NCI-H1436 (cell line): ENCODE measurements at regions not wholly inside any gene's neighbourhood (a gene's known extent, or its start where the extent isn't known, plus 50 kb on each side); places are given as distances from the start of the nearest gene placed in this dataset.

ENCODE experiments used
- DNase-seq: peaks from one replicate; lab custom pipeline; 2025; lab: John Stamatoyannopoulos, UW

DNA sequence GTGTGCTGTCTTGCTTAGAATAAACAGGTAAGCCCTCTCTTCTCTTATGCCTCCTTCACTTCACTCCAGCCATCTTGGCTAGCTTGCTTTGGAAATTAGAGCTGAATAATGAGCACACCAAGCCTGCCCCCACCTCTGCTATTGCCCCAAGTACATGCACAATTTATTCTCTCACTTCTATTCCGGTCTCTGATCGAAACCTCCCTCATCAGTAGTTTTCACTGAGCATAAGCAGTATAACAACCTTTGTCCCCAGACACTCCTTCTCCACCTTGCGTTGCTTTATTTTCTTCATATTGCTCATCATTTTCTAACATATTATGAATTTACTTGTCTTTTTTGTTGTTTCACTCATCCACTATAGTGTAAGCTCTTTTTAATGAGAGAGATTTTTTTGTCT lies 253.4 kb downstream of the GXYLT1 start:
- no peak for DNase-seq

DNA sequence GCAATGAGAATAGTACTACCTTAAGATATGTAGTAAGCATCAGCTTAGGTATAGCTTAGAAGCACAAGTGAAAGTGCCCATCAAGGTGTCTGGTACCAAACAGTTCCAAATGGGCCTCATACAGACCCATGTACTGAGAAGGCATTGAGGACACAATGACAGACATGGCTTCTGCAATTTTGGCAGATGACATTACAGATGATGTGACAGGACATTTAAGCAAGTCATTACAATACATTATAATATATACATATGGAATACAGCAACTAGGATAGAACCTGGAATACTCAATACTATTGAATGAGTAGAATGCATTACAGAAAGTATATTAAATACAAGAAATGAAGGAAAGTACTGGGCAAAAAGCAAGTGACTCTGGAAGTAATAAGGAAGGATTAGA lies 256.4 kb downstream of the GXYLT1 start:
- DNase-seq = no peak

DNA sequence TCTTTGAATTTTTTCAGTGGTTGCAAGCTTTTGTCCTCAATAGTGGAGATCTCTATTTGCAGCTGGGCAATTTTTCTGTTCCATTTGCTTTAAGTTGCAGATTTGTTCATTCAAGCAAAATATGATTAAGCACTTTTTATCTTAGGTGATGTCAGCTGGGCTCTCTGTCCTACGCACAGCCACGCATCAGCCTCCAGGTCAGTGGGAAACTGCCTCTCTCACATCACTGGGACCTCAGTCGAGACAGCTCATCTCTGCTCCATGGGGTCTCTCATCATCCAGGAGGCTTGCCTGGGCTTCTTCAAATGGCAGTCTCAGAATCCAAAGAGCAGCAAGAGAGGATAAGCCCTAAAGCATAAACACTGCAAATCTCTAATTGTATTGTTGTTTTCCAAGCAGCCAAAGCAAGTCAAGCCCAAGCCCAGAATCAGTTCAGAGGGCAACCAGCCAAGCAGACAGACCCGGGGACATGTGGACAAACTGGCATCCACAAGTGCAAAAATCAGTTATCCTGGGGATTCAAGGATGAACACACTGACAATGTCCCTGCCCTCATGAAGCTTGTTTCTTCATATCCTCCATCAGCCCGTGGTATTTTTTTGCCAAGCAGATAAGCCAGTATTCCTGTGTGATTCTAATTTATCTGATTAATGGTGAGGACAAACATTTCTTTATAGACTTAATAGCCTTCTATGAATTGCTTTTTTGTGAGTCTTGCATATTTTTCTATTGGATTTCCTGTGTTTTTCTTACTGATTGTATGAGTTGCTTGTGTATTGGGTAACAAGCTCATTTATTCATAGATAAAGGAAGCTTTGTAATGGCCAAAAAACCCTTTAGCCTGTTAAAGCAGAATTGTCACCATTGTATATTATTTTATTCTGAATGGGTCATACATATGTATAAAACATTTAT lies 262.5 kb downstream of the GXYLT1 start:
- no peak for DNase-seq

DNA sequence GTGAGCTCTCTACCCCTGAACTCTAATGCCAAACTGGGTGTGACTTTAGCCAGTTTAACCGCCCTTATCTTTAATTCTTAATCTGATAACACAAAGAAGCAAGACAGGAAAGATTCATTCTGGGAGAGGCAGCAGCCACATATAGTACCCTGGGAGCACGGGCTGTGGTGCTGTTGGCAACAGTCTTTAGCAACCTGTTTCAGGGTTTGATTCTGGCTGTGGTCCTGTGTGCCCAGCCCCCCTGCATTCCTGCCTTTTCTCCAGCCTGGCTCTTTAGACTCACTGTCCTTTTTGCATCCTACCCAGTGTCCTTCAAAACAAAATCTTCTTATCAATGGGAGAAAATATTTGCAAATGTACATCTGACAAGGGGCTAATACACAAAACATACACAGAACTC lies 275.2 kb downstream of the GXYLT1 start:
- no peak for DNase-seq

DNA sequence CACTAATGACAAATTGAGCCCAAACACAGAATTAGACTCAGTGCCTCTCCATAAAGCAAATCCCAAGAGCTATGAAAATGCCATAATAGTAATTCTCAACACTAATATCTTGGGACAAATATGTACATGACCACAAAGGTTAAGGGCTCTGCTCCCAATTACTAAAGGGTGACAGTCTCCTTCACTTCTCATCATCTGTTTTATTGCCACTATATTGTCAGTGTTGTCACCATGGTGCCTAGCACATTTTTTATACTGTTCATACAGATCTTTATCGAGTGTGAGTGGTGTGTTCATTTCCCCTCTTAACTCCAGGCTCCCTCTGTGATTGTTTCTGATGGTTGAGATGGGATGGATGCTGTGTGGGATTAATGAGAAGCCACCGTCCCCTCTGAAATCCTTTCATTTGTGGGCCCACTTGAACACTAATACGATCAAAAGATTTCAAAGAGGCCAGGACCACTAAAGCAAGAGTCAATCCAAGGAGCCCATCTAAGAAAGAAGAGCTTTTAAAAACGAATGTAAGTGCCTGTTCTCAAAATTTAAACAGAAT lies 277.7 kb downstream of the GXYLT1 start:
- no peak for DNase-seq

DNA sequence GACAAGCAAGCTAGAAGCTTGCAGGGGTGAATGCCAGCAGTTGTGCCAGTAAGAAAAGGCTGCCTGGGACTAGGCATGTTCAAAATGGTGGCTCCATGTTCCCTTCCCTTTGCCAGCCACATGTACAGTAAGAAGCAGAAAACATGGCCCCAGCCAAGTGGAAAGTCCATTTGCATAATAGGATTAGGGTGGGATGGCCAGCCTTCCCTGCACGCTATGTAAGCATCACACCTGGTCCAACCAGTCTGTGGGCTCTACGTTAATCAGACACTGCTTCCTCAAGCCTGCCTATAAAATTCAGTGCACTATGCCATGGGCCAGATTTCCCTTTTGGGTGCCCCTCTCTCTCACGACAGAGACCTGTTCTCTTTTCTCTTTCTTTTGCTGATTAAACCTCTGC lies 288.4 kb downstream of the GXYLT1 start:
- no peak for DNase-seq

DNA sequence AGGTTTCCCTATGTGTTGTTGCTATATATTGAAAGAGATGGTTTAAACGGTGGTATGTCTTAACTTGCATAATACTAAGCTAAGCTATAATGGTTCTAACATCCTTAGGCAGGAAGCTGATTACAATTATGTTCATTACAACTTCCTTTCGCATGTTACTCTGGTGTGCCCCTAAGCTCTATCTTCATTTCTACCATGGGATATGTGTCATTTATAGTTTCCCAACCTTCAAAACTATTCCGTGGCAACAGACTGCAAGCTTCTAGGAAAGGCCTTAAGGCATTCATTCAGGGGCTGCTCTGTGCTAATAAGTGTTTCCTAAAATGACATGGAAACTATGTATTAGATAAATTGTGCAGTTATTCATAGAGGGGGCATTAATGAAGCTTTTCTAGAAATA lies 294.6 kb downstream of the GXYLT1 start:
- no peak for DNase-seq

DNA sequence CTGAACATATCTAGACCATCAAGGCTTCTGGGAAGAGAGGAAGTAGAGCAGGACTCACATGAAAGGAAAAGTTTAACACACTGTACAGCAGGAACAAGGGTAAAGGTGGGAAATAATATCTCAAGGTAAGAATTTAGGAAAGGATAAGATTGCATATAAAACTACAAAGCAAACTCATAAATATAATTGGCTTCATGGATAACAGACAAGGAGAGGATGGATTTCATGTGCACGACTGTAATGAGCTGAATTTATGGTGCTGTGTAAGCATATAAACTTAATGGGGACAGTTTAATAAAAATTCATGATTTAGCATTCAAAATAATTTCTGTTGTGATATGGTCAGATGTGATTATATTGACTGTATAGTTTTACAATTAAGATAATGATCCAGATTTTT lies 298.0 kb downstream of the GXYLT1 start:
- DNase-seq = no peak

DNA sequence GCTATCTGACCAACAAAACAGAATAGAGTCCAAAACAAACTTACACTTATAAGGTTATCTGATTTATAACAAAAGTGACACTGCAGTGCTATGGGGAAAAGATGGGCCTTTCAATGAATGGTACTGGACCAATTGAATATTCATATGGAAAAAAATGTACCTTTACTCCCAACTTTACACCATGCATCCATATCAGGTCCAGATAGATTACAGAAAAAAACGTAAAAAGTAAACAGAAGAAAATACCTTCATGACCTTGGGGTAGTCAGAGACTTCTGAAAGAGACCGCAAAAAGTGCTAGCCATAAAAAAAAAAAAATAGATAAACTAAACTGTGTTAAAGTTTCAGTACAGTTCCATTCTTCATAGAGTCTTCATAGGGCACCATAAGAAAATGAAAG lies 308.3 kb downstream of the GXYLT1 start:
- DNase-seq = no peak

DNA sequence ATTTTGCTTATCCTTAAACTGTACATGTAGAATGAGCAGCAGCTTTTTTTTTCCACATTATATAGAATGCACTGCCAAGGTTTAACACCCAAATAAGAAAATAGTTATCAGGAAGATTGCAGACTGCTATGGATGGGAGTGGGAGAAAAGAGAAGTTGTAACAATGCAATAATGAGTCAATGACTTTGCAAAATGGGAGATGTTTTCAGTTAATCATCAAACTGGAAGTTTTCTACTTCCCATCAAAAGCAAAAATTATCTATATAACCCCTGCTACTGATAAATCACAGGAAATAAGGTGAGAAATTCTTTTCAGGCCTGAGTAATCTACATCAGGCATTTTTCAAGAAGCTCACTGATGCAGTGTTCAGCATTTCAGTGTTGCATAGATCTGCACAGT lies 309.1 kb downstream of the GXYLT1 start:
- DNase-seq = no peak

DNA sequence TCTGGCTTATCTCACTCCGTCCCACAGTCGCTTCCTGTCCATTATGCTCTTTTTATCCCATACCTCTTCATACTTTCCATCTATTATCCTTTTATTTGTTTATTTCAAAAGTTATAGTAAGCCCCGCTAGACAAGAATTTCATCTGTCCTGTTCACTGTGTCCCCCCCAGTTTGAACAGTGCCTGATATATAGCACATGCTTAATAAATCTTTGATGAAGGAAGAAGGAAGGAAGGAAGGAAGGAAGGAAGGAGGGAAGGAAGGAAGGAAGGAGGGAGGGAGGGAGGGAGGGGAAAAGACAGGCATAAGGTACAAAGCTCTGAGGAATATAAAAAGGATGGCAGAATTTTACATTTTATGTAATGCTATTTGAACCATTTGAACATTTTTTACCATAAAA lies 324.7 kb downstream of the GXYLT1 start:
- DNase-seq = no peak

DNA sequence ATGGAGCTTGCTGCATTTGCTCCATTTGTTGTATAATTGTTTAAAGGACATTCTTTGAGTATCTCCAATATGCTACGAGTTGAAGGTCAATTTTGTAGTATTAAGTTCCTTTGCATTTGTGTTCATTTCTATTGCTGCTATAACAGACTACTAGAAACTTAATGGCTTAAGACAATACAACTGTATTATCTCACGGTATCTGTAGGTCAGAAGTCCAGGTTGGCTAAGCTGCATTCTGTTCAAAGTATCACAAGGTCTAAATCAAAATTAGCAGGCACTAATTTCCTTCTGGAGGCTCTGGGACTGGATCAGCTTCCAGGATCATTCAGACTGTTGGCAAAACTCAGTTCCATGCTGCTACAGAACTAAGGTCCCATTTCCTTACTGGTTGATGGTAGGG lies 340.6 kb downstream of the GXYLT1 start:
- no peak for DNase-seq

DNA sequence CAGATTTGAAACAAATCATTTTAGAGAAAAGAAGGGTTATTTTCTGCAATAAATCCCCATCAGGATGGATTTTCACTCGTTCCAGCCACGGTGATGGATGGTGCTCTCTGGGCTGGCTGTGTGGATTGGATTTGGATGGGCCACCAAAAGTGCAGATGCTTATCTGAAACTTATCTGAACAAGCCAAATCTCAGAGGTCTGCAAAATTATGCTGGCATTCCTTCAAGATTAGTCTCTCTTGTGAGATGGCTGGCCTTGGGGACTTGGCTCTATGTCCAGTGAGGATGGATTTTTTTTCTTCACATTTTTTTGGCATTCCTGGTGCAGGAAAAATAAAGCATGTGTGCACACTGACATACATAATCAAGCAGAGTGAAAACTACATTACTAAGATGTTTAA lies 341.9 kb downstream of the GXYLT1 start:
- DNase-seq = no peak

DNA sequence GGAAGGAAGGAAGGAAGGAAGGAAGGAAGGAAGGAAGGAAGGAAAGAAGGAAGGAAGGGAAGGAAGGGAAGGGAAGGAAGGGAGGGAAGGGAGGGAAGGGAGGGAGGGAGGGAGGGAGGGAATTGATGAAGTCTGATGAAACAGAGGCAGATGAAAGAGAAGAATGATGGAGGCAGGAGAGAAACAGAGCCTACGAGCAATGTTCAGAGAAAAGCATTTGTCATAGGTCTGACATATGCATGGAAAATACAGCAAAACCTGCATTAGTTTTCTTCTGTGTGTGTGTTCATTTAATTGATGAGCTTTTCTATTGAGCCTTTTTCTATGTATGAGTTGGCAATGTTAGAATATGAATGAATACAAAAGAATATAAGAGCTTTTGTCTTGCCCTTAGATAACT lies 343.4 kb downstream of the GXYLT1 start:
- DNase-seq = no peak

DNA sequence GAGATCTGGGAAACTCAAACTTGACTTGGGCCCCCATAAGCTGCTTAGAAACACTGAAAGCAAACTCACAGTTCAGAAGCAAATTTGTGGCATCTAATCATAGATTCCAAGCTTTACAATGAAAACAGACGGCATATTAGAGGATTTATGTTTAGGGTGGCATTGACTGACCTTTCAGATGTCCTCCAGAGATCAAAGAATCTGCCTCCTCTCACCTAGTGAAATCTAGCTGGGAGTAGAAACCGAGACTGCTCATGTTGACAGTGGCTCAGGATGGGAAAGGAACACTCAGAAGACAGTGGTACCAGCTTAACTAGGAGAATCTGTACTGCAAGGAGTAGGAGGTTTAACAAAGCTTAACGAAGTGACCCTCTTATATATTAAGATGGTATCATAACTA lies 345.0 kb downstream of the GXYLT1 start:
- DNase-seq = no peak

DNA sequence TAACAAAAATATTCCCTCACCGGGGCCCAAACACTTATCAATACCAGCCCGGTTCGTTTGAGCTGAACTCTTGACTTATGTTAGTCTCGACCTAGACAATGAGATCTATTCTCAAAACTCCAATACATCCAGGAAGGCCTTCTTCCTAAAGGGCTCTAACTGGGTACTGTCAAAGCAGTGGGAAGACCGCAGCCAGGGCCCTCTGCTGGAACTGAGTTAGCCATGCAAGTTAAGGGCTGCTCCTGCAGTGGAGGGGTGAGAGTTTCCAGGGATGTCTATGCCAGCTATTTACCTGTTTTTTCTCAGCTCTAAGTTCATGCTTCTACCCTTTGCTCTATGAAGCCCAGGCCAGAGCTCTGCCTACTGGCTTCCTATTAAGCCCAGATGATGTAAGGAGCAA lies 348.8 kb downstream of the GXYLT1 start:
- no peak for DNase-seq

DNA sequence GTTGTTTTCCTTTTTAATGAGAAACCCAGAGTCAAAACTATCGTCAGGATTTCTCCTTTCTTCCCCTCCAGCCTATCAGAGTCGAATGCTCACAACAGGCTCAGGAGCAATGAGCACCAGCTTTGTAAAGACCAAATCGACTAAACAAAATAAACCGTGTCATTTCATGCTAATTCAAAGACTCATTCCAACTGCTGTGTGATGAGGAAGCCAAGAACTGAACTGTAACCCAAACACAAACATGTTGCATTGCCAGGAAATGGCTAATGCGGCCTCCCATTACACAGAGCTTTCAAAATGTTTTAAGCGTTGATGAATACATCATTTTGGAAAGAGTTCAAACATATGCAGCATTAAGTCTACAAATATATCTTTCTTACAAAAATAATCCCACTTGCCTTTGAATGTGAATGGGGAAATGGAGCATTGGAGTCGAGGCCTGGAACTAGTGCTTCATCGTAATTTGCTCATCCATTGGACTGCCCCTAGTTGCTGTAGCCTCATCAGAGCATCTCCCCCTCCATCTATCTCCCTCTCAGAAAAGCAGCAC lies 349.5 kb downstream of the GXYLT1 start:
- DNase-seq = no peak

DNA sequence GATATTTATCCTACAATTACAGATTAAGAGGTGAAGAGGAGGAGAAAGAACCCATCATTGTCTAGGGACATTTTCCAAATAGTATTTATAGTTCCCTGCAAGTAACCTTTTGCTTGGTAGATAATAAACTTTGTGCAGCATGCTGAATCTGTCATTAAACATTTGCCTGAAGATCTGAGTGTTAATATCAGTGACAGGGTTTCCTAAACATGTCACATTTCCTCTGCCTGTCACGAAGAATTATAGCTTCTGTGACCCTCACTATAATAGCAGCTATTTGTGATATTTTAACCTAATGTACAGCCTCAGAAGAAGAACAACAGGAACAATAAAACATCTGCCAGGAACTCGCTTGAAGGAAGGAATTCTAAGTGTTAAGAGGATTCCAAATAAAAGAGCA lies 350.3 kb downstream of the GXYLT1 start:
- no peak for DNase-seq

DNA sequence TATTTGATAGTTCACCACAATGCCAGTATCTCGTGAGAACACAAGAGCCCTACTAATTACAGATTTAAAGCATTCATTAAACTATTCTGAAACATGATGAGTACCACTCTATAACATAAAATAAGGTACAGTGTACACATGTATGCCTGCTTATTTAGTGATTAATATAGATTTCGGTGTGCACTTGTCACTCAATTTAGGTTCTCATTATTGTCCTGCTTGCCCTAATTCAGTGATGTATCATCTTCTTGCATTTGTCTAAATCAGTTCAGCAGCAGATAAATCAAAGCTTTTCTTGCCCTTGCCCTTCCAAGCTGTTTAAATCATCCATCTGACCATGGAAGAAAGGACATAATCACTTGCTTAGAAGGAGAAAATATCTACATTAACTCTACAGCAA lies 359.7 kb downstream of the GXYLT1 start:
- DNase-seq = no peak

DNA sequence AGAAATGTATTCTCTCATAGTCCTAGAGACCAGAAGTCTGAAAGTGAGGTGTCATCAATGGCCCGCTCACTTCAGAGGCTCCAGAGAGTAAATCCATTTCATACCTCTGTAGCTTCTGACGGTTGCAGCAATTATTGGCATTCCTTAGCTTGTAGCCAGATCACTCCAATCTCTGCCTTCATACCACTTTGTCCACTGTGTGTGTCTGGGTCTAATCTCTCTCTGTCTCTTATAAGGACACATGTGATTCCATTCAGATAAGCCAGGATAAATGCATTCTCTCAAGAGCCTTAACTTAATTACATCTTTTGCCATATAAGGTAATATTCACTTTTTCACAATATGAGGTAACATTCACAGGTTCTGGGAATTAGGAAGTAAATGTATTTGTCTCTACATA lies 365.7 kb downstream of the GXYLT1 start:
- no peak for DNase-seq

DNA sequence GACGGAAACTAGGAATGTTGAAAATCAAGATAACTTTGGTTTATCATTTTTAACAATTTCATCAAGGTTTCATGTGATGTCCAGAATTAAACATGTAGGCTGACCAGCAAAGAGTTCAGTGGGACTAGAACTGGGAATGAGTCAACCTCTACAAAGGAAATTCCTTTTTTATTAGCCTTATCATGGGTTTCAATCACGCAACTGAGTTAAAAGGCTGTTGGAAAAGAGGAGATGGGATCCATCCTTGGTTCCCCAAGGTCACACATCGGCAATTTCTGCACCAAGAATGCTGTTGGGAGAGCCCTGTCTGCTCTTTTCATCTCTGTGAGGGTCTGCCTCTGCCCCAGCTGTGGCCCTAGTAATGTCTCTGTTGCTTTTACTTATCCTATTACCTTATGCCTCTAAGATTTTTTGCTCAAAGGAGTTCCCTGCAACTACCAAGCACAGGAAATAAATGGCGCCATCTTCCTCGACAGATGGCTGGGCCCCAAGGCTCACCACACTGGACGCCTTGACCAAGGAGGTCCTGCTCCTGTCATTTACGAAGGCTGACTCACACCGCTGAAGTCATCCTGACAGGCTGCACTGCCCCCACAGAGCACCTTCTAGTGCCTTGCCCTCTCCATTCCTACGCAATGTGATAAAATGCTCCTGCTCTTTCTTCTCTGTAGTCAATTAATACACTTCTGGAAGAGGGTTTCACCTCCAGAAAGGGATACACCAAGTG lies 367.4 kb downstream of the GXYLT1 start:
- no peak for DNase-seq

DNA sequence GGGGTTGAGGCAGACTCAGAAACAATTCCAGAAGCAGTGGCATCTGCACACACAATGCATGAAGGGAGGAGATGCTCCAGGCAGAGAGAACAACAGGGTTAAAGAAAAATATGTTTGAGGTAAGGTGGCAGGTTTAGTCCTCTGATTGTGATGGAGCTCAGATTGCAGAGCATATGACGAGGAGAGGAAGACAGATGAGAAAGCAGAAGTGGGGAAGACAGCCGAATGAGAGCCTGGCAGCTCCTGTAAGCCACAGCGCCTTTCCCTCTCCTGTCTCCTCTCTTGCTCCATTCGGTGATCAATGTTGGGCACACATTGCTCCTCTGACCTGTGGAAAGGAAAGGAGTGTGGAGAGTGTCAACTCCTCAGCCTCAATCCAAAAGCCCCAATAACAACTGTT lies 372.2 kb downstream of the GXYLT1 start:
- DNase-seq = no peak

DNA sequence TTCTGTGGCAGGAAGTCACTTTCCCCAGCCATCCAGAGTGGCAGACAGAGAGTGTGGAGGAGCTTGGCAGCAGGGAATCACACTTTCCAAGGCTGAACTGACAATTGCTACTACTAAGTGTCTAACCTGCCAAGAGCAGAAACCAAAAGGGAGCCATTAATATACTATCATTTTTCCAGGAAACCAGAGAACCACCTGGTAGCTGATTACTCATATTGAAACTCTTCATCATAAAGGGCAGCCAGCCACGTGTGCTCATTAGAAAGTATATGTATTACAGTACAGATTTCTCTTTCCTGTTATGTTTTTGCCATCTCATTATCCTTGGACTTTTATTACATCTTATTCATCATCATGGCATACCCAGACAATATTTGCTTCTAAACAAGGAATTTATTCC lies 374.9 kb downstream of the GXYLT1 start:
- DNase-seq = no peak
